GM18505 (cell line): ENCODE measurements at regions not wholly inside any gene's neighbourhood (a gene's known extent, or its start where the extent isn't known, plus 50 kb on each side); places are given as distances from the start of the nearest gene placed in this dataset.

ENCODE experiments used
- ATAC-seq: cut with Tn5 transposase; IDR thresholded peaks from one replicate; pipeline ENCODE4 v1.9.1; 2021; ENCODE audit not compliant: unreplicated experiment
- POLR2A ChIP-seq: IDR thresholded peaks from 4 replicates; pipeline ENCODE4 v1.6.1; 2011; ENCODE audit warnings: borderline replicate concordance; ENCODE audit not compliant: insufficient read depth, insufficient read length; ENCODE audit errors: extremely low read depth

GRCh38 chr1:230591678-230592077 lies 50.6 kb upstream of the COG2 start:
- no peak for TF ChIP-seq POLR2A
- no peak for ATAC-seq

GRCh38 chr1:230589951-230590350 lies 52.3 kb upstream of the COG2 start:
- TF ChIP-seq POLR2A: no peak
- ATAC-seq: no peak

GRCh38 chr1:230588323-230588746 lies 53.9 kb upstream of the COG2 start:
- TF ChIP-seq POLR2A: no peak
- ATAC-seq: no peak

GRCh38 chr1:230587061-230587460 lies 55.2 kb upstream of the COG2 start:
- no peak for TF ChIP-seq POLR2A
- ATAC-seq: no peak

- no peak for TF ChIP-seq POLR2A
- ATAC-seq: no peak
Measured at GRCh38 chr1:230584660-230585059, 57.6 kb upstream of the COG2 start.

GRCh38 chr1:230581446-230582079 lies 60.7 kb upstream of the COG2 start:
- ATAC-seq: no peak
- no peak for TF ChIP-seq POLR2A

- no peak for TF ChIP-seq POLR2A
Measured at GRCh38 chr1:230578616-230579015, 63.7 kb upstream of the COG2 start.

GRCh38 chr1:230577537-230577936 lies 64.7 kb upstream of the COG2 start:
- ATAC-seq: no peak
- no peak for TF ChIP-seq POLR2A

More at GRCh38 chr1:230578616-230579015, 63.7 kb upstream of the COG2 start:
- ATAC-seq: no peak

- TF ChIP-seq POLR2A: no peak
- no peak for ATAC-seq
Measured at GRCh38 chr1:230575886-230576500, 66.3 kb upstream of the COG2 start.

GRCh38 chr1:230574502-230574901 lies 67.8 kb upstream of the COG2 start:
- no peak for TF ChIP-seq POLR2A
- no peak for ATAC-seq

GRCh38 chr1:230573658-230574057 lies 68.6 kb upstream of the COG2 start:
- ATAC-seq: no peak
- TF ChIP-seq POLR2A: no peak

GRCh38 chr1:230572121-230573105 lies 69.9 kb upstream of the COG2 start:
- ATAC-seq: no peak

GRCh38 chr1:230570724-230571360 lies 71.4 kb upstream of the COG2 start:
- no peak for TF ChIP-seq POLR2A

More at GRCh38 chr1:230572121-230573105, 69.9 kb upstream of the COG2 start:
- no peak for TF ChIP-seq POLR2A

More at GRCh38 chr1:230570724-230571360, 71.4 kb upstream of the COG2 start:
- no peak for ATAC-seq
